ENCODE measurements at regions not wholly inside any gene's neighbourhood (a gene's known extent, or its start where the extent isn't known, plus 50 kb on each side); places are given as distances from the start of the nearest gene placed in this dataset.
A peak's percentile ranks its signal among the peaks of the same experiment; 100 is the strongest.
"Not testable (repeated sequence)": the region's sequence is repeated elsewhere in the genome, so short reads cannot be mapped to it uniquely, and the experiment has no call there.

GRCh38 chr15:85196697-85197096, 183.7 kb upstream of the AKAP13 start:
- not testable (repeated sequence) for H3K9me3 Mint-ChIP-seq; H3K36me3 Mint-ChIP-seq; H3K4me3 Mint-ChIP-seq; ATAC-seq (ENCODE audit: low read depth in 2 of 2); H3K27me3 Mint-ChIP-seq; H3K27ac Mint-ChIP-seq; H3K4me1 Mint-ChIP-seq; DNase-seq

GRCh38 chr15:85197582-85197981, 182.8 kb upstream of the AKAP13 start:
- H3K9me3 Mint-ChIP-seq; H3K4me1 Mint-ChIP-seq; H3K36me3 Mint-ChIP-seq; H3K4me3 Mint-ChIP-seq; DNase-seq; H3K27ac Mint-ChIP-seq; H3K27me3 Mint-ChIP-seq; ATAC-seq (ENCODE audit: low read depth in 2 of 2): not testable (repeated sequence)

GRCh38 chr15:85198432-85198831, 182.0 kb upstream of the AKAP13 start:
- H3K27me3 Mint-ChIP-seq; H3K9me3 Mint-ChIP-seq; H3K36me3 Mint-ChIP-seq; H3K4me1 Mint-ChIP-seq; H3K4me3 Mint-ChIP-seq; DNase-seq; ATAC-seq (ENCODE audit: low read depth in 2 of 2); H3K27ac Mint-ChIP-seq: not testable (repeated sequence)

GRCh38 chr15:85200215-85200614, 180.2 kb upstream of the AKAP13 start:
- not testable (repeated sequence) for H3K36me3 Mint-ChIP-seq, H3K9me3 Mint-ChIP-seq, H3K27me3 Mint-ChIP-seq, H3K4me3 Mint-ChIP-seq, DNase-seq, H3K27ac Mint-ChIP-seq, H3K4me1 Mint-ChIP-seq
- peak; percentile 89 to 93 for ATAC-seq (ENCODE audit: low read depth in 2 of 2)

- ATAC-seq (ENCODE audit: low read depth in 2 of 2); H3K27ac Mint-ChIP-seq; H3K27me3 Mint-ChIP-seq; DNase-seq; H3K4me1 Mint-ChIP-seq; H3K4me3 Mint-ChIP-seq; H3K9me3 Mint-ChIP-seq; H3K36me3 Mint-ChIP-seq: not testable (repeated sequence)
Observed at GRCh38 chr15:85201118-85201793, 179.1 kb upstream of the AKAP13 start.

- not testable (repeated sequence) for H3K4me1 Mint-ChIP-seq; H3K27me3 Mint-ChIP-seq; DNase-seq; H3K9me3 Mint-ChIP-seq; ATAC-seq (ENCODE audit: low read depth in 2 of 2); H3K4me3 Mint-ChIP-seq; H3K27ac Mint-ChIP-seq; H3K36me3 Mint-ChIP-seq
Observed at GRCh38 chr15:85204481-85204880, 175.9 kb upstream of the AKAP13 start.

- H3K27ac Mint-ChIP-seq; H3K36me3 Mint-ChIP-seq; DNase-seq; H3K4me1 Mint-ChIP-seq; ATAC-seq (ENCODE audit: low read depth in 2 of 2); H3K27me3 Mint-ChIP-seq; H3K9me3 Mint-ChIP-seq: not testable (repeated sequence)
- H3K4me3 Mint-ChIP-seq = peak overlapping the region in 2 of 8 donors; percentile 20 to 25
Observed at GRCh38 chr15:85233791-85234325, 146.5 kb upstream of the AKAP13 start.

- not testable (repeated sequence) for H3K27me3 Mint-ChIP-seq; ATAC-seq (ENCODE audit: low read depth in 2 of 2); H3K36me3 Mint-ChIP-seq; H3K9me3 Mint-ChIP-seq; H3K4me1 Mint-ChIP-seq; H3K27ac Mint-ChIP-seq
- peak; percentile 31 for DNase-seq
- H3K4me3 Mint-ChIP-seq = peak overlapping the region in 3 of 8 donors; percentile 30 to 80 (median 39)
Observed at GRCh38 chr15:85234450-85235196, 145.8 kb upstream of the AKAP13 start.

- H3K4me3 Mint-ChIP-seq; ATAC-seq (ENCODE audit: low read depth in 2 of 2): not testable (repeated sequence)
Observed at GRCh38 chr15:85244056-85244455, 136.3 kb upstream of the AKAP13 start.

GRCh38 chr15:85250938-85251542, 129.4 kb upstream of the AKAP13 start:
- ATAC-seq (ENCODE audit: low read depth in 2 of 2); H3K27me3 Mint-ChIP-seq; H3K9me3 Mint-ChIP-seq; H3K27ac Mint-ChIP-seq; DNase-seq; H3K4me3 Mint-ChIP-seq; H3K36me3 Mint-ChIP-seq; H3K4me1 Mint-ChIP-seq: not testable (repeated sequence)

More at GRCh38 chr15:85244056-85244455, 136.3 kb upstream of the AKAP13 start:
- not testable (repeated sequence) for DNase-seq, H3K4me1 Mint-ChIP-seq, H3K27me3 Mint-ChIP-seq, H3K27ac Mint-ChIP-seq, H3K36me3 Mint-ChIP-seq, H3K9me3 Mint-ChIP-seq

- DNase-seq = not testable (repeated sequence)
- peak in 1 of 2 donors; percentile 20 for ATAC-seq (ENCODE audit: low read depth in 2 of 2)
Observed at GRCh38 chr15:85253196-85253915, 127.0 kb upstream of the AKAP13 start.

GRCh38 chr15:85254961-85255360, 125.4 kb upstream of the AKAP13 start:
- DNase-seq; H3K36me3 Mint-ChIP-seq; H3K9me3 Mint-ChIP-seq; H3K4me3 Mint-ChIP-seq; H3K27ac Mint-ChIP-seq; ATAC-seq (ENCODE audit: low read depth in 2 of 2); H3K27me3 Mint-ChIP-seq: not testable (repeated sequence)
- peaks cover 14 to 16% (median 15%) of the 10 kb centered on the region in 3 donors for H3K4me1 Mint-ChIP-seq

More at GRCh38 chr15:85253196-85253915, 127.0 kb upstream of the AKAP13 start:
- H3K9me3 Mint-ChIP-seq, H3K36me3 Mint-ChIP-seq, H3K27me3 Mint-ChIP-seq: not testable (repeated sequence)
- Mint-ChIP-seq H3K4me3 (peak overlapping the region in 2 of 8 donors; percentile 29 to 66), H3K27ac (peak overlapping the region in 2 of 6 donors; percentile 51 to 56), H3K4me1 (peaks cover 11 to 16% (median 15%) of the 10 kb centered on the region in 3 donors)

GRCh38 chr15:85255502-85255901, 124.9 kb upstream of the AKAP13 start:
- ATAC-seq (ENCODE audit: low read depth in 2 of 2); H3K4me3 Mint-ChIP-seq; H3K9me3 Mint-ChIP-seq; DNase-seq; H3K36me3 Mint-ChIP-seq; H3K27me3 Mint-ChIP-seq; H3K27ac Mint-ChIP-seq: not testable (repeated sequence)
- peaks cover 14 to 16% (median 15%) of the 10 kb centered on the region in 3 donors for H3K4me1 Mint-ChIP-seq
